ENCODE measurements at regions not wholly inside any gene's neighbourhood (a gene's known extent, or its start where the extent isn't known, plus 50 kb on each side); places are given as distances from the start of the nearest gene placed in this dataset.

GRCh38 chr12:60333461-60333860, 737.6 kb downstream of the SLC16A7 start:
- peak; percentile 2 for DNase-seq (ENCODE audit: low spot score)

- peak; percentile 39 for DNase-seq (ENCODE audit: low spot score)
Measured at GRCh38 chr12:60335745-60336144, 739.9 kb downstream of the SLC16A7 start.

GRCh38 chr12:60337839-60338549, 742.2 kb downstream of the SLC16A7 start:
- DNase-seq (ENCODE audit: low spot score), result no peak

GRCh38 chr12:60345442-60345841, 749.6 kb downstream of the SLC16A7 start:
- no peak for DNase-seq (ENCODE audit: low spot score)

GRCh38 chr12:60349232-60349978, 753.6 kb downstream of the SLC16A7 start:
- DNase-seq (ENCODE audit: low spot score), result peak; percentile 19

- DNase-seq (ENCODE audit: low spot score), result no peak
Measured at GRCh38 chr12:60387356-60387755, 791.5 kb downstream of the SLC16A7 start.

- DNase-seq (ENCODE audit: low spot score), result no peak
Measured at GRCh38 chr12:60391051-60391450, 795.2 kb downstream of the SLC16A7 start.

- DNase-seq (ENCODE audit: low spot score), result no peak
Measured at GRCh38 chr12:60391791-60392190, 796.0 kb downstream of the SLC16A7 start.

- DNase-seq (ENCODE audit: low spot score), result no peak
Measured at GRCh38 chr12:60393093-60393492, 797.3 kb downstream of the SLC16A7 start.

GRCh38 chr12:60394665-60395064, 798.8 kb downstream of the SLC16A7 start:
- peak; percentile 77 for DNase-seq (ENCODE audit: low spot score)

- DNase-seq (ENCODE audit: low spot score), result no peak
Measured at GRCh38 chr12:60398547-60398946, 802.7 kb downstream of the SLC16A7 start.

GRCh38 chr12:60399064-60399463, 803.2 kb downstream of the SLC16A7 start:
- DNase-seq (ENCODE audit: low spot score), result no peak

- DNase-seq (ENCODE audit: low spot score), result no peak
Measured at GRCh38 chr12:60402996-60403395, 807.2 kb downstream of the SLC16A7 start.

GRCh38 chr12:60415351-60415750, 819.5 kb downstream of the SLC16A7 start:
- no peak for DNase-seq (ENCODE audit: low spot score)

GRCh38 chr12:60419986-60420385, 824.2 kb downstream of the SLC16A7 start:
- no peak for DNase-seq (ENCODE audit: low spot score)

GRCh38 chr12:60421741-60422140, 825.9 kb downstream of the SLC16A7 start:
- DNase-seq (ENCODE audit: low spot score), result no peak

- no peak for DNase-seq (ENCODE audit: low spot score)
Measured at GRCh38 chr12:60437297-60437696, 841.5 kb downstream of the SLC16A7 start.

- DNase-seq (ENCODE audit: low spot score), result no peak
Measured at GRCh38 chr12:60441577-60441976, 845.7 kb downstream of the SLC16A7 start.

GRCh38 chr12:60451457-60451856, 855.6 kb downstream of the SLC16A7 start:
- no peak for DNase-seq (ENCODE audit: low spot score)

GRCh38 chr12:60465060-60465459, 869.2 kb downstream of the SLC16A7 start:
- DNase-seq (ENCODE audit: low spot score), result no peak

- no peak for DNase-seq (ENCODE audit: low spot score)
Measured at GRCh38 chr12:60468546-60468945, 872.7 kb downstream of the SLC16A7 start.

GRCh38 chr12:60475825-60476224, 880.0 kb downstream of the SLC16A7 start:
- DNase-seq (ENCODE audit: low spot score), result no peak

GRCh38 chr12:60487284-60487683, 891.5 kb downstream of the SLC16A7 start:
- DNase-seq (ENCODE audit: low spot score), result no peak

All from A172 (cell line).